PFSK-1 (cell line): ENCODE measurements at regions not wholly inside any gene's neighbourhood (a gene's known extent, or its start where the extent isn't known, plus 50 kb on each side); places are given as distances from the start of the nearest gene placed in this dataset.

Experiments
- POLR2AphosphoS5 ChIP-seq: IDR thresholded peaks from 2 replicates; pipeline ENCODE4 v1.6.1; 2012; ENCODE audit warnings: low read depth, mild to moderate bottlenecking, control low read depth, low read length, moderate library complexity
- REST ChIP-seq, 2 experiments: IDR thresholded peaks; 2 replicates each; pipeline versions ENCODE4 v1.6.1 to v1.8.0; 2011 to 2012; ENCODE audit warnings: low read depth in 2 of 2, low read length in 2 of 2, control low read depth in 1 of 2, inconsistent platforms in 1 of 2, mild to moderate bottlenecking in 1 of 2, moderate library complexity in 1 of 2; ENCODE audit not compliant: insufficient read depth in 1 of 2
- TAF1 ChIP-seq: IDR thresholded peaks from 2 replicates; pipeline ENCODE4 v1.6.1; 2012; ENCODE audit warnings: low read length, control low read depth, borderline replicate concordance; ENCODE audit not compliant: insufficient read depth

- TF ChIP-seq REST (IDR thresholded peaks at IDR 0.05; ENCODE audit: insufficient read depth in 1 of 2, low read depth in 2 of 2, low read length in 2 of 2) = no peak
- TF ChIP-seq POLR2AphosphoS5 = no peak
- TF ChIP-seq TAF1 = no peak
Measured at GRCh38 chr4:58653251-58653650, 1543.1 kb upstream of the IGFBP7 start.
